K562 (cell line): ENCODE measurements at regions not wholly inside any gene's neighbourhood (a gene's known extent, or its start where the extent isn't known, plus 50 kb on each side); places are given as distances from the start of the nearest gene placed in this dataset.

Source experiments
- ATAC-seq: fragments of 200-7000 bp; cut with Tn5 transposase; 3 replicates; pipeline ENCODE4 v1.9.1; 2020; ENCODE audit warnings: moderate library complexity
- BruUV-seq: library from RNA; stranded (reverse); fragments of 400-500 nt; replicated peaks from 2 replicates; lab custom pipeline; 2021; lab: Mats Ljungman, UMichigan
- CTCF ChIA-PET: fragments of 300-600 bp; formaldehyde crosslinking; extraction: SDS; loops from one replicate; lab custom pipeline; 2021; ENCODE audit warnings: low intra/inter-chr PET ratio; lab: Yijun Ruan, JAX
- POLR2A ChIA-PET: fragments of 300-600, 350-650 bp; sonication (Branson Sonifier 250); formaldehyde crosslinking; extraction: SDS; loops from one replicate; lab custom pipeline; 2021; ENCODE audit warnings: antibody characterized with exemption, inconsistent platforms; lab: Yijun Ruan, JAX
- DNase-seq, 4 experiments: peaks; one replicate each; pipeline versions ENCODE4 v3.0.0 to v3.0.0-alpha.2; 2011 to 2018; ENCODE audit warnings: low spot score in 3 of 4, mixed read lengths in 3 of 4; ENCODE audit errors: extremely low read depth in 1 of 4
- FAIRE-seq: peaks from 2 replicates; lab custom pipeline; 2011; peaks lifted over from hg19 to GRCh38; lab: Jason Lieb, UNC
- H2AFZ ChIP-seq: 2 replicates; pipeline ENCODE4 v1.6.0; 2011; ENCODE audit warnings: low read depth, low read length, control low read depth, inconsistent platforms
- H3K27ac ChIP-seq: fragments of 200-600 bp; 3 replicates; pipeline ENCODE4 v1.8.0; 2011; ENCODE audit warnings: low read depth, mild to moderate bottlenecking, control low read depth, inconsistent platforms, low read length, moderate library complexity, mixed read lengths; ENCODE audit errors: extremely low read depth
- H3K27me3 ChIP-seq, 2 experiments: fragments of 300-600 bp in 1 of 2; 2 replicates in 1 of 2; 3 replicates in 1 of 2; pipeline versions ENCODE4 v1.6.0 to v1.8.0; 2011; ENCODE audit warnings: inconsistent platforms in 2 of 2, low read length in 2 of 2, mild to moderate bottlenecking in 1 of 2, mixed read lengths in 1 of 2, moderate library complexity in 1 of 2; ENCODE audit not compliant: control insufficient read depth in 2 of 2, insufficient read depth in 2 of 2
- H3K36me3 ChIP-seq: fragments of 300-600 bp; 3 replicates; pipeline ENCODE4 v1.8.0; 2011; ENCODE audit warnings: mild to moderate bottlenecking, low read length, inconsistent platforms; ENCODE audit not compliant: control insufficient read depth, insufficient read depth
- H3K4me1 ChIP-seq, 2 experiments: fragments of 200-600 bp in 1 of 2; replicated peaks in 1 of 2; 2 replicates in 1 of 2; 3 replicates in 1 of 2; pipeline versions ENCODE4 v1.5.1 to v1.8.0; 2011; ENCODE audit warnings: inconsistent platforms in 2 of 2, low read length in 2 of 2, mild to moderate bottlenecking in 1 of 2, mixed read lengths in 1 of 2, moderate library complexity in 1 of 2; ENCODE audit not compliant: control insufficient read depth in 2 of 2, insufficient read depth in 2 of 2
- H3K4me2 ChIP-seq: 2 replicates; pipeline ENCODE4 v1.6.1; 2011; ENCODE audit warnings: low read length, control low read depth, inconsistent platforms, mixed read lengths; ENCODE audit not compliant: insufficient read depth
- H3K4me3 ChIP-seq: fragments of 200-600 bp; sonication (generic), shearing (Covaris generic); 2 replicates; pipeline ENCODE4 v1.5.1; 2016; ENCODE audit warnings: control low read depth, inconsistent platforms
- H3K79me2 ChIP-seq: fragments of 200-600 bp; 3 replicates; pipeline ENCODE4 v1.8.0; 2011; ENCODE audit warnings: low read length, inconsistent platforms; ENCODE audit not compliant: control insufficient read depth, insufficient read depth
- H3K9ac ChIP-seq, 2 experiments: 2 replicates each; pipeline versions ENCODE4 v1.6.0 to v1.6.1; 2011; ENCODE audit warnings: low read depth in 2 of 2, low read length in 2 of 2, control low read depth in 1 of 2, inconsistent platforms in 1 of 2, mild to moderate bottlenecking in 1 of 2, mixed read lengths in 1 of 2; ENCODE audit not compliant: insufficient read depth in 1 of 2
- H3K9me1 ChIP-seq: one replicate; pipeline ENCODE4 v1.6.0; 2011; ENCODE audit warnings: inconsistent platforms, mild to moderate bottlenecking, low read length, moderate library complexity; ENCODE audit not compliant: control insufficient read depth, insufficient read depth
- H3K9me3 ChIP-seq: replicated peaks from 2 replicates; pipeline ENCODE4 v1.5.1; 2011; ENCODE audit warnings: low read depth, low read length, inconsistent platforms; ENCODE audit not compliant: control insufficient read depth, insufficient read depth
- H4K20me1 ChIP-seq: replicated peaks from 2 replicates; pipeline ENCODE4 v1.6.1; 2011; ENCODE audit warnings: low read length, inconsistent platforms, mixed read lengths; ENCODE audit not compliant: control insufficient read depth, insufficient read depth
- BHLHE40 ChIP-seq: IDR thresholded peaks from 2 replicates; pipeline ENCODE4 v1.6.1; 2011; ENCODE audit warnings: low read length, improper control_type of control experiment
- CAMTA2 ChIP-seq: fragments of 250-450 bp; sonication (Bioruptor Pico); conservative IDR thresholded peaks from 2 replicates; pipeline ENCODE4 v1.5.1; 2022
- CBX1 ChIP-seq: sonication (generic); IDR thresholded peaks from 2 replicates; pipeline ENCODE4 v1.6.1; 2016; ENCODE audit warnings: antibody characterized with exemption, low read depth, mild to moderate bottlenecking
- CCNT2 ChIP-seq: IDR thresholded peaks from 2 replicates; pipeline ENCODE4 v1.6.1; 2011; ENCODE audit warnings: borderline replicate concordance, low read depth, mild to moderate bottlenecking, moderate library complexity, mixed read lengths, low read length; ENCODE audit not compliant: insufficient read length; ENCODE audit errors: extremely low read depth
- CEBPZ ChIP-seq: fragments of 150-350 bp; IDR thresholded peaks from 2 replicates; pipeline ENCODE4 v1.6.1; 2014; ENCODE audit warnings: low read depth, mild to moderate bottlenecking, low read length, borderline replicate concordance
- E2F3 ChIP-seq: fragments of 250-450 bp; sonication (Bioruptor Pico); IDR thresholded peaks from 2 replicates; pipeline ENCODE4 v1.4.0; 2020; ENCODE audit warnings: mild to moderate bottlenecking
- HNRNPUL1 ChIP-seq: fragments of 200-400 bp; formaldehyde crosslinking; IDR thresholded peaks from 2 replicates; pipeline ENCODE4 v1.6.1; 2017; ENCODE audit warnings: low read length
- L3MBTL2 ChIP-seq: fragments of 450-650 bp; IDR thresholded peaks from 2 replicates; pipeline ENCODE4 v1.6.1; 2016; ENCODE audit warnings: mild to moderate bottlenecking, moderate library complexity
- MXI1 ChIP-seq: IDR thresholded peaks from 2 replicates; pipeline ENCODE4 v1.6.1; 2011; ENCODE audit warnings: low read depth, mild to moderate bottlenecking, improper control_type of control experiment, low read length
- NELFE ChIP-seq: IDR thresholded peaks from 2 replicates; pipeline ENCODE4 v1.6.1; 2011; ENCODE audit warnings: mild to moderate bottlenecking; ENCODE audit not compliant: insufficient read depth, insufficient read length
- NUFIP1 ChIP-seq: fragments of 450-650 bp; IDR thresholded peaks from 2 replicates; pipeline ENCODE4 v1.6.1; 2018; ENCODE audit not compliant: partially characterized antibody
- PRMT5 ChIP-seq: sonication (generic); formaldehyde crosslinking; IDR thresholded peaks from 2 replicates; pipeline ENCODE4 v1.5.0; 2020; ENCODE audit warnings: missing genetic modification reagents
- TEAD4 ChIP-seq, 2 experiments: sonication (generic) in 1 of 2; formaldehyde crosslinking in 1 of 2; IDR thresholded peaks; 2 replicates each; pipeline versions ENCODE4 v1.6.1 to v1.8.0; 2012 to 2022; ENCODE audit warnings: borderline replicate concordance in 1 of 2, inconsistent platforms in 1 of 2, low read length in 1 of 2, mild to moderate bottlenecking in 1 of 2, missing genetic modification reagents in 1 of 2
- ZBTB34 ChIP-seq: fragments of 250-450 bp; sonication (Bioruptor Pico); IDR thresholded peaks from 2 replicates; pipeline ENCODE4 v1.8.0; 2021; ENCODE audit warnings: mild to moderate bottlenecking, moderate library complexity
- ZC3H8 ChIP-seq: fragments of 450-650 bp; IDR thresholded peaks from 2 replicates; pipeline ENCODE4 v1.6.1; 2017
- ZNF124 ChIP-seq: sonication (generic); formaldehyde crosslinking; IDR thresholded peaks from 2 replicates; pipeline ENCODE4 v1.8.1; 2022; ENCODE audit warnings: missing genetic modification reagents
- ZNF133 ChIP-seq: fragments of 250-450 bp; sonication (Bioruptor Pico); IDR thresholded peaks from 2 replicates; pipeline ENCODE4 v1.4.0; 2020; ENCODE audit warnings: mild to moderate bottlenecking
- ZNF277 ChIP-seq: fragments of 250-450 bp; sonication (Bioruptor Pico); IDR thresholded peaks from 2 replicates; pipeline ENCODE4 v1.8.0; 2022; ENCODE audit warnings: inconsistent platforms, mild to moderate bottlenecking, moderate library complexity, borderline replicate concordance
- ZNF354B ChIP-seq: fragments of 250-450 bp; sonication (Bioruptor Pico); IDR thresholded peaks from 2 replicates; pipeline ENCODE4 v1.4.0; 2020
- WGBS: fragments of 100-300 bp; shearing (Covaris generic); methylation state at CpG from one replicate; pipeline ENCODE4 v1.1.6; 2016; ENCODE audit warnings: low coverage, mixed read lengths; ENCODE audit not compliant: insufficient coverage; ENCODE audit errors: missing lambda C conversion rate; 5-methylcytosine and 5-hydroxymethylcytosine counted together
- in situ Hi-C: fragments of 300-500 bp; cut with MboI; formaldehyde crosslinking; loops from 4 replicates; pipeline ENCODE4 v1.15.0; 2018; ENCODE audit warnings: inconsistent platforms, mixed read lengths
- intact Hi-C: fragments of 100-400 bp; cut with micrococcal nuclease; formaldehyde crosslinking; loops from 2 replicates; pipeline ENCODE4 v1.14.2; 2022

DNA sequence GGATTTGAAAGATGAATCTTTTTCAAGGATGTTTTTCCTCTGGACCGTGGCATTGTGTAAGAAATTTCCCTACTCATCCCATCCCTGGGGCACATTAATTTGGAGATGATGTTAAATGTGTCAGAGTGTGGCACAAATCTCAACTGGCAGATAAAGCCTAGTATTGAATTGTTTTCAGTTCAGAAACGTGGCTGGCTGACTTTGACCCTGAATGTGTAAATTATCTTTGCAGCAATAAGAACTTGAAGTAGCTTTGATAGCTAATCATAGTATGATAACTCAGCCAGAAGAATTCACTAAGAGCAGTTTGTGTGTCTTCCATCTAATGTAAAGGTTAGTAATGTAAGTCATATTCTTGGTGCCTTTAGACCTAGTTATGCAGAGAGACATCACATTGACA, 238.4 kb upstream of the DMRT1 start:
- no peaks in the 10 kb centered on the region for H4K20me1 ChIP-seq
- no peaks in the 10 kb centered on the region for H3K79me2 ChIP-seq
- no TSS peak for BruUV-seq
- in situ Hi-C loops: loop anchor here (25.0 kb wide), 1 partner anchor 159 kb away; no protein-coding TSS in a partner anchor
- DNase-seq (no peak), FAIRE-seq (no peak), ATAC-seq (no peak)
- no peak overlapping the region for H2AFZ ChIP-seq
- H3K27me3 ChIP-seq: no peaks in the 10 kb centered on the region
- H3K27ac ChIP-seq: no peak overlapping the region
- POLR2A ChIA-PET: interaction anchor here (0.7 kb wide), 1 partner anchor 24 kb away, joined by 3 read pairs; no protein-coding TSS in a partner anchor
- TF ChIP-seq L3MBTL2 (no peak), ZNF133 (CRISPR knock-in tag) (no peak), ZC3H8 (no peak), ZNF354B (no peak), ZNF124 (CRISPR knock-in tag) (no peak), HNRNPUL1 (no peak), BHLHE40 (no peak), E2F3 (CRISPR knock-in tag) (no peak), ZNF277 (no peak), TEAD4 (IDR thresholded peaks at IDR 0.05; ENCODE audit: low read length) (no peak), TEAD4 (CRISPR knock-in tag; IDR thresholded peaks at IDR 0.05; ENCODE audit: borderline replicate concordance) (no peak), NUFIP1 (no peak), MXI1 (no peak), ZBTB34 (CRISPR knock-in tag) (no peak), PRMT5 (CRISPR knock-in tag) (no peak), CAMTA2 (CRISPR knock-in tag) (no peak), CEBPZ (no peak), CBX1 (no peak), NELFE (no peak), CCNT2 (no peak)
- no peaks in the 10 kb centered on the region for H3K36me3 ChIP-seq
- H3K9me1 ChIP-seq: no peaks in the 10 kb centered on the region
- no peak overlapping the region for H3K4me3 ChIP-seq
- intact Hi-C loops: no loop called here
- CTCF ChIA-PET: no interaction called here
- 0% methylated on average over 2 of the region's 2 CpGs for WGBS
- H3K9me3 ChIP-seq: no peaks in the 10 kb centered on the region
- H3K9ac ChIP-seq: no peak overlapping the region
- H3K4me1 ChIP-seq: no peaks in the 10 kb centered on the region
- H3K4me2 ChIP-seq: no peak overlapping the region
